GM12865 (cell line): ENCODE measurements at regions not wholly inside any gene's neighbourhood (a gene's known extent, or its start where the extent isn't known, plus 50 kb on each side); places are given as distances from the start of the nearest gene placed in this dataset.
A peak's percentile ranks its signal among the peaks of the same experiment; 100 is the strongest.
"Not testable (repeated sequence)": the region's sequence is repeated elsewhere in the genome, so short reads cannot be mapped to it uniquely, and the experiment has no call there.

Experiments
- DNase-seq: peaks from one replicate; pipeline ENCODE4 v3.0.0; 2010; ENCODE audit warnings: low read depth
- H3K4me3 ChIP-seq: 2 replicates; pipeline ENCODE4 v1.5.1; 2011; ENCODE audit warnings: mild to moderate bottlenecking, low read depth, low read length, control low read depth
- CTCF ChIP-seq: IDR thresholded peaks from 2 replicates; pipeline ENCODE4 v1.5.1; 2011; ENCODE audit warnings: low read length, control low read depth, low read depth, inconsistent platforms; ENCODE audit not compliant: insufficient read depth; ENCODE audit errors: missing control alignments

- H3K4me3 ChIP-seq = no peak overlapping the region
- no peak for TF ChIP-seq CTCF
- DNase-seq = no peak
Measured at GRCh38 chr12:131413006-131413405, 297.9 kb upstream of the SFSWAP start.

GRCh38 chr12:131413471-131413870 lies 297.4 kb upstream of the SFSWAP start:
- no peak for TF ChIP-seq CTCF

GRCh38 chr12:131414155-131414922 lies 296.6 kb upstream of the SFSWAP start:
- not testable (repeated sequence) for DNase-seq, H3K4me3 ChIP-seq

More at GRCh38 chr12:131413471-131413870, 297.4 kb upstream of the SFSWAP start:
- no peak overlapping the region for H3K4me3 ChIP-seq
- DNase-seq = no peak

- DNase-seq = peak; percentile 43
- H3K4me3 ChIP-seq = no peak overlapping the region
- no peak for TF ChIP-seq CTCF
Measured at GRCh38 chr12:131415781-131416180, 295.1 kb upstream of the SFSWAP start.

- H3K4me3 ChIP-seq = no peak overlapping the region
- no peak for DNase-seq
- no peak for TF ChIP-seq CTCF
Measured at GRCh38 chr12:131418121-131418520, 292.8 kb upstream of the SFSWAP start.

GRCh38 chr12:131418884-131419283 lies 292.0 kb upstream of the SFSWAP start:
- no peak overlapping the region for H3K4me3 ChIP-seq
- no peak for DNase-seq
- TF ChIP-seq CTCF = no peak

- DNase-seq = no peak
- H3K4me3 ChIP-seq = no peak overlapping the region
- TF ChIP-seq CTCF = no peak
Measured at GRCh38 chr12:131420867-131421447, 289.9 kb upstream of the SFSWAP start.
